HG02938 (cell line): ENCODE measurements at regions not wholly inside any gene's neighbourhood (a gene's known extent, or its start where the extent isn't known, plus 50 kb on each side); places are given as distances from the start of the nearest gene placed in this dataset.
"Not testable (repeated sequence)": the region's sequence is repeated elsewhere in the genome, so short reads cannot be mapped to it uniquely, and the experiment has no call there.

Source experiments
- ATAC-seq: cut with Tn5 transposase; IDR thresholded peaks from one replicate; pipeline ENCODE4 v1.9.1; 2021; ENCODE audit warnings: mild to moderate bottlenecking, moderate library complexity; ENCODE audit not compliant: unreplicated experiment

- ATAC-seq: no peak
Observed at GRCh38 chr22:34416022-34416860, 496.0 kb upstream of the LARGE1 start.

DNA sequence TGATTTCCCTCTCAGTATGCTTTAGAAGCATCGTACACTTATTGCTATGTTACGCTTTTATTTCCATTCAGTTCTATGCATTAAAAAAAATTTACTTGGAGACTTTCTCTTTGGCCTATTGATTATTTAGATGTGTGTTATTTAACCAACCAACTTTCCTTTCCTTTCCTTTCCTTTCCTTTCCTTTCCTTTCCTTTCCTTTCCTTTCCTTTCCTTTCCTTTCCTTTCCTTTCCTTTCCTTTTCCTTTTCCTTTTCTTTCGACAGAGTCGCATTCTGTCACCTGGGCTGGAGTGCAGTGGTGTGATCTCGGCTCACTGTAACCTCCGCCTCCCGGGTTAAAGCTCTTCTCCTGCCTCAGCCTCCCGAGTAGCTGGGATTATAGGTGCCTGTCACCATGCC lies 502.7 kb upstream of the LARGE1 start:
- not testable (repeated sequence) for ATAC-seq

DNA sequence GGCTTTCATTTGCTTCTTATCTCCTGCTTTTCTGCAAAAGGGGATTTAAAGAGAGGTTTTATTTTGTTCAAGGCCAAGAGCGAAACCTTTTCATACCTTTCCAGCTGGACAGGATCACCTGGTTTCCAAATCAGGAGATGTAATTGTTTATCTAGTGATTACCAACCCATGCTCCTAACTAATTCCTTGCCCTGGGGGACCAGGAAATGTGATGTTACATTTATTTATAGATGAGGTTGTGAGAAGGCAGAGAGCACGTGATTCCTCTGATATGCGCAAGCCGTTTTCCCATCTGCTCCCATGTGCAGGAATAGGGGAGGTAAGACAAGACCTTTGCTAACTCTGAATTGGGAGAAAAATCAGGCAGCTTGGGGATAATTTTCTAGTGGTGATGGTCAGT lies 507.2 kb upstream of the LARGE1 start:
- ATAC-seq: no peak

DNA sequence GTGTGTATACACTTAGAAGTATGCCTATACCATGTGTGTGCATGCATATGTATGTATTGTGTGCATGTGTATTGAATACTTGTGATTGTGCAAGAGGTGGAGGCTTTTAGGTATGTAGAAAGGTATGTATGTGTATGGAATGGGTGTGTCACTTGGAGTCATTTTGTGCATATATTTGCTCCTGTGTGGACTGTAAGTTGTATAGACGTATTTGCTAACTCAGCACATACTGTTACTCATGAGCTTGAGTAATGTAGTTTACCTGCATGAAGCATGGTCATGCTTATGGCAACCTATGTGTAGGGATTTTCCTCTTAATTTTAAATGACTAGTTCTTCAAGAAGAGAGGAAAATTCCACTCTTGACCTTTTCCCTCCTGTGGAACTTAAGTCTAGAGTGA lies 507.6 kb upstream of the LARGE1 start:
- no peak for ATAC-seq

- no peak for ATAC-seq
Observed at GRCh38 chr22:34429314-34429713, 509.0 kb upstream of the LARGE1 start.

DNA sequence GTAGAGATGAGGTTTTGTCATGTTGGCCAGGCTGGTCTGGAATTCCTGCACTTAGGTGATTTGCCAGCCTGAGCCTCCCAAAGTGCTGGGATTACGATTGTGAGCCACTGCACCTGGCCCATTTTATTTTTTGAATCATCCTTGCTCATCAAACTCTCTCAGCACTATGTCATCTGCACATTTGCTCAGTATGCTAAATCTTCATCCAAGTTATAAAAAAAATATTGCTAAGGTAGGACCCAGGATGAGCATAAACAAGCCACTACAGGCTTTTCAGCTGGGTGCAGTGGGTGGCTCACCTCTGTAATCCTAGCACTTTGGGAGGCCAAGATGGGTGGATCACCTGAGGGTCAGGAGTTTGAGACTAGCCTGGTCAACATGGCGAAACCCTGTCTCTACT lies 510.1 kb upstream of the LARGE1 start:
- no peak for ATAC-seq

- ATAC-seq: no peak
Observed at GRCh38 chr22:34434371-34434770, 514.1 kb upstream of the LARGE1 start.

DNA sequence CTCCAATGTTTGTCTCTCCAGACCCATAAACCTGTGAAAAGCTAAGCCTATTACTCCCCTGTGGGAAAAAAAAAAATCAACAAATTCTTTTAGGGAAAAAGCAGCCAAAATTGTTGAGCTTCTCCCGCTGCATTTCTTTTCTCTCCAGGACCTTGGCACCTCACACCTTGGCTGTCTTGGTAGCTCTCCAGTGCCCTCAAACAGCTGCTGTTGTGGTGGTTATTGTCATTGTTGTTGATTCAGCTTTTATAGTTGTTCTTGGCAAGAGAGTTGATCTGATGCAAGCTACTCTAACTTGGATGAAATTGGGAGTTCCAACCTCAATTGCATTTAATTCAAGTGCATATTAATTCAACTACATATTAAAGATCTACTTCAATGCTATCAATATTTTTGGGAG lies 516.9 kb upstream of the LARGE1 start:
- ATAC-seq: no peak

DNA sequence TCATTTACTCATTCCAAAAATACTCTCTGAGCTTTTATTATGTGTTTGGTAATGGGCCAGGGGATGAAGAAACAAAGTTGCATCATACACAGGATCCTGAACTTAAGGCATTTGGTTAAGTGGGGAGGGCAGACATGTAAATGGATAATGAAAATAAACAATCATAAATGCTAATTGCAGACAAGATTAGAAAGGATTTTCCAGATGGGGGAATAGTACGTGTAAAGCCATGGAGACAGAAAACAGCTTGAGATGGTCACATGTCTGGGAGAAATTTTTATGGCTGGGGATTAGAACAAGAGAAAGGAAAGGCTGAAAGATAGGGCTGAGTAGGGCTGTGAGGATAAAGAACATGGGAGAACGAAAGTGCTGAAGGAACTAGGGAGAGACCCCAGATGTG lies 534.3 kb upstream of the LARGE1 start:
- no peak for ATAC-seq

GRCh38 chr22:34462795-34463194 lies 542.5 kb upstream of the LARGE1 start:
- ATAC-seq: no peak

DNA sequence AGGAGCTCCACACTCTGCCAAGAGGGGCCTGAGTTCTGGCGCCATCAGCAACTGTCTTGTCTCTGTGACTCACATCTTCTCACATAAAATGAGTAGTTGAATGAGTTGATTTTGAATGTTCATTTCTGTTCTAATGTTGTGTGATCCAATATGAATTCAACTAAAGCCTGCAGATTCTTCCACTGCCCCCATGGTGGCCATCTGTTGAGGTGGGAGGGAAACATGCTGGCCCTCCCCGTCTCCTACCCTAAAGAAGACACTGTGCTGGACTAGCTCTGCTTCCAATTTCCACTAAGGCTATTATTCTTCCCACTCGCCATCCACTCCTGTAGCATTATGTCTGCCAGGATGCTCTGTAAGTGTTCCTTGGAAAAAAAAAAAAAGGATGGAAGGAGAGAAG lies 555.6 kb upstream of the LARGE1 start:
- no peak for ATAC-seq

DNA sequence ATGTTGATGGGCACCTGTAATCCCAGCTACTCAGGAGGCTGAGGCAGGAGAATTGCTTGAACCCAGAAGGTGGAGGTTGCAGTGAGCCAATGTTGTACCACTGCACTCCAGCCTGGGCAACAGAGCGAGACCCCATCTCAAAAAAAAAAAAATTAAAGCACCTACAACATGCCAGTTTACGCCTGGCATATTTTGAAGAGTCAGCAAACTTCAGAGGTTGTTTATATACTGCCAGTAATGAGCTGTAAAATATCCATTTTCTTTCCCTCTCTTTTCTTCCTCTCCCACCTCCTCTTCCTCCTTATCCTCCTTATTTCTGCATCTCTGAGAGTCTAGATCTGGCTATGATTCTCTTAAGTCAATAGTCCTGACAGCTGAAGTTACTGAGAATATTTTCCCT lies 556.5 kb upstream of the LARGE1 start:
- ATAC-seq: no peak

DNA sequence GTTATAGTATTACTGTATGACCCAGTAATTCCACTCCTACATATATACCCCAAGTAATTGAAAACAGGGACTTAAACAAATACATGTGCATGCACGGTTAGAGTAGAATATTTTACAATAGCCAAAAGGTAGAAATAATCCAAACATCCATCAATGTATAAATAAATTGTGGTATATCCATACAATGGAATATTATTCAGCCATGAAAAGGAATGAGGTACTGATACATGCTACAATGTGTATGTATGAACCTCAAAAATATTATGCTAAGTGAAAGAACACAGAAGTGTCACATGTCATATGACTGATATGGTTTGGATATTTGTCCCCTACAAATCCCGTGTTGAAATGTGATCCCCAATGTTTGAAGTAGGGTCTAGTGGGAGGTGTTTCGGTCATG lies 560.8 kb upstream of the LARGE1 start:
- no peak for ATAC-seq

- ATAC-seq: no peak
Observed at GRCh38 chr22:34486381-34486780, 566.1 kb upstream of the LARGE1 start.

GRCh38 chr22:34489861-34490260 lies 569.6 kb upstream of the LARGE1 start:
- no peak for ATAC-seq

DNA sequence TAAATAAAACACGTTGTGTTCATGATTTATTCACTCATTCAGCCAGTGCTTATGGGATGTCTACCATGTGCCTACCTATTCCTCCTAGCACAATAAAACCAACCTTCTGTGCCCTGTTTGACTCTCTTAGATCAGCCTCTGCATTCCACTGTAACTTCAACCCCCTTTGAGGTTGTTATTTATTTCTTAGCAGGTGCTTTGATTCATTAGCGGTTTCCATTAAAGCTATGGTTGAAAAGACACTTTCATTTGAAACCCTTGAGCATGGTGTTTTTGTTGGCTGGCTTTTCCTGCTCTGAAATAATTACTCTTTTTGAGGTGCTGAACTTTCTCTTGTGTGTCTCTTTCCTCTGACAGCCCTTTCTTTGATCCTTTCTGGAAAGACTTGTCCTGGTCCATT lies 570.6 kb upstream of the LARGE1 start:
- ATAC-seq: no peak

DNA sequence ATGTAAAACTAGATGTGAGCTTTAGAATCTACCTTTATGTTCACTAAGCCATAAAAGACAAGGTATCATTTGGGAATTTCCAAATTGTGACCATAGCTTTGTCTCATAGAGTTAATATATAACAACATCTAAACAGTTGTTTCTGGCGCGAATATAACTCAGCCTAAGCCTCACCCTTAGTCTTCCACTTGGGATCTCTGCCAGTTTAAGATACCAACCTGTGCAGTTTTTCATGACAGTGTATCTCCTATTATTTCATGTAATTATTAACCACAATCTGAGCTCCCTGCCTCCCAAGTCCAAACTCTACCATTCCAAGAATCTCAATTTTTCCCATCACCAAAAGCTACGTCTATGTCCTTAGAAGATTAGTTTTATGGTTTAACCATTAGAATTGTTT lies 572.5 kb upstream of the ISX start:
- ATAC-seq: no peak

DNA sequence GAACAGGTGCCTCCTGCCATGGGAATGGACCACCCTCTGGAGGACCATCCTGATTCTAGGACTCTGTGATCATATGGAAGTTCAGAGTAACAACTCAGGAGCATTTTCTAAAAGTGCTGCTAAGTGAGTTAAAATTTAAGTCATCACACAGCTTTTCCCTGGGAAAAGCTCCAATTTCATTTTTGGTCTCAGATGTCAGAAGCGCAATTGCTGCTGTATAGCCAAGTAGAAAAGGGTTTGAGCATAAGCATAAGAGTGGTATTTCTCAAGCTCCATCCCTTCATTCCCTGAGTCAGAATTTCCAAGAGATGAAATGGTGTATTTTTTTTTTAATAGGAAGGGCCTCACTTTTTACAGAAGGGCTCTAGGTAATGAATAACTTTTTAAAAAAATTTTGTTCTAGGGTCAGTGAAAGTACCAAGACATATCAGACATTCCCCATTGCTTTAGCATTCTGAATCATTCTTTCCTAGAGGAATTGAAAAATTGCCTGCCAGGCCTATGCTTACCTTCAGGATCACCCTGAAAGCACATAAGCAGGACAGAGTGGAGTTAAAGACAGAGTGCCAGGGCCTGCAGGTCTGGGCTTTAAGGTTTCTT lies 564.5 kb upstream of the ISX start:
- no peak for ATAC-seq

DNA sequence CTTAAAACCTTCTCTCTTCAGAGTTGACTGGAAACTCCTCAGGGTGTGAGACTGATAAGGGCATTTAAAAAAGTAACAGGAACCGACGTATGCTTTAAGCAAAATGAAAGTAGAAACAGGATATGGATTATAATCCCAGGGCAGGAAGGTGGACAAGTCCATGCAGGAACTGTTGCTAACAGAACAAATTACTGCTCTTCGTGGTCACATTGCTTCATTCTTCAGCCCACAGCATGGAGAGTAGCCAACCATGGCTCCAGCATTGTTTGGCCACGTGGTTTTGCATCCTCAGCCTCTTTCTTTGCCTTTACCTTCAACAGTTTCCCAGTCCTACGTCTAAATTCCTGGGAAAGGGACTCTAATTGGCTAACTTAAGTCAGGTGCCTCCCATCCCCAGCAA lies 563.1 kb upstream of the ISX start:
- no peak for ATAC-seq

DNA sequence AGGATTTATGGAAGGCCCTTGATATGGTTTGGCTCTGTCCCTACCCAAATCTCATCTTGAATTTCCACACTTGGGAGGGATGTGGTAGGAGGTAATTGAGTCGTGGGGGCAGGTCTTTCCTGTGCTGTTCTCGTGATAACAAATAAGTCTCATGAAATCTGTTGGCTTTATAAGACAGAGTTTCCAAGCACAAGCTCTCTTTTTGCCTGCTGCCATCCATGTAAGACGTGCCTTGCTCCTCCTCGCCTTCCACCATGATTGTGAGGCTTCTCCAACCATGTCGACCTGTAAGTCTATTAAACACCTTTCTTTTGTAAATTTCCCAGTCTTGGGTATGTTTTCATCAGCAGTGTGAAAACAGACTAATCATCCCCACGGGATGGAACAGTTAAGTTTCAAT lies 557.2 kb upstream of the ISX start:
- ATAC-seq: no peak

GRCh38 chr22:34526681-34527080 lies 539.3 kb upstream of the ISX start:
- ATAC-seq: no peak

GRCh38 chr22:34534101-34534500 lies 531.9 kb upstream of the ISX start:
- ATAC-seq: no peak

DNA sequence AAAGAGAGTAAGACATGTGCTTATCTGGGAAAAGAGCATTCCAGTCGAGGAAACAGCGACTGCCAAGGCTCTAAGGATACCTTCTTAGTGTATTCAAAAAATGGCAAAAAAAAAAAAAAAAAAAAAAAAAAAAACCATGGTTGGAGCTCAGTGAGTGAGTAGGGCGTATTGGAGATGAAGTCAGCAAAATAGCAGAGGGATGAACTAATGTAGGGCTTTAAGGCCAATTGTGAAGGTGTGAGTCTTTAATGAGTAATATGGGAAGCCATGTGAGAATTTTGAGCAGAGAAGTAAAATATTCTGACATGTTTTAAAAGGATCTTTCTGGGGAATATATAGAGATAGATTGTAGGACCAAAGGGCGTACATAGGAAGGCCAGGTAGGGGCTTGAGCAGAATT lies 498.6 kb upstream of the ISX start:
- no peak for ATAC-seq
